ENCODE measurements at regions not wholly inside any gene's neighbourhood (a gene's known extent, or its start where the extent isn't known, plus 50 kb on each side); places are given as distances from the start of the nearest gene placed in this dataset.

DNA sequence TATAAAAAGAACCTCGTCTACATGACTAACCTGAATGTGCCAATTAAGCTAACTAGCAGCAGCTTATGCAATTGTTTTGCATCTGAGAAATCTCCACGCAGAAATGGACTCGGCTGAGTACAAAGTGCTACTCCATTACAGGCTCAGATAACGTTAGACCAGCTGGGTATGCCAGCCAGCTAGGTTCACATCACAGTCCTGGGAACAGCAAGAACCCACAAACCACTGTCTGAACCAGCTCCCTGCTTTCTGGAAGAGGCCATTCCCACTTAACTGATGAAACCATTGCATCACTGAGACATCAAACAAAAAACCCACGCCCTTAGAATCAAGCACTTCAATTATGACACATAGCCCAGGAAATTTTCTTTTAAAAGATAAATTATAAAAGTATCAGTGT lies 202.7 kb downstream of the CYRIA start:
- WGBS (ENCODE audit: extremely low coverage, insufficient read length, low lambda C conversion rate) = no CpG with 5 or more reads among the region's 5 CpGs
- Histone ChIP-seq H3K79me2 (ENCODE audit: insufficient read depth, low read length) (no peaks in the 10 kb centered on the region), H2AK5ac (ENCODE audit: insufficient read length, low read length) (no peak overlapping the region), H2BK15ac (ENCODE audit: low read depth, low read length) (no peak overlapping the region), H4K91ac (ENCODE audit: insufficient read length, low read depth, low read length) (no peak overlapping the region), H3K23ac (ENCODE audit: insufficient read length, low read depth, low read length) (no peak overlapping the region), H4K20me1 (ENCODE audit: control insufficient read depth, insufficient read depth, insufficient read length) (no peaks in the 10 kb centered on the region), H3K27ac (ENCODE audit: insufficient read length, low read depth, low read length) (no peak overlapping the region), H3K27me3 (ENCODE audit: insufficient read depth, low read length) (no peaks in the 10 kb centered on the region), H3K4me1 (ENCODE audit: insufficient read depth, low read length) (no peaks in the 10 kb centered on the region), H2BK120ac (ENCODE audit: low read depth, low read length, poor library complexity, severe bottlenecking) (no peak overlapping the region), H3K56ac (ENCODE audit: insufficient read length, low read depth, low read length) (no peak overlapping the region), H3K14ac (ENCODE audit: insufficient read depth, low read length) (no peak overlapping the region), H3K9me3 (ENCODE audit: control insufficient read depth, low read depth, low read length) (no peaks in the 10 kb centered on the region), H3K79me1 (ENCODE audit: insufficient read depth, low read depth, low read length, poor library complexity, severe bottlenecking) (no peaks in the 10 kb centered on the region), H2BK12ac (ENCODE audit: insufficient read length, low read depth, low read length) (no peak overlapping the region), H2BK20ac (ENCODE audit: low read depth, low read length, poor library complexity, severe bottlenecking) (no peak overlapping the region), H3K4ac (ENCODE audit: low read depth, low read length) (no peak overlapping the region), H2AFZ (ENCODE audit: low read length) (no peak overlapping the region), H4K8ac (replicated peaks; ENCODE audit: insufficient read length, low read depth, low read length) (no peak overlapping the region), H3K4me2 (ENCODE audit: insufficient read depth, insufficient read length, low read length) (no peak overlapping the region), H3K18ac (ENCODE audit: insufficient read length, low read depth, low read length) (no peak overlapping the region), H2BK5ac (ENCODE audit: insufficient read length, low read length) (no peak overlapping the region), H3K23me2 (ENCODE audit: insufficient read length, low read depth, low read length, poor library complexity, severe bottlenecking) (no peaks in the 10 kb centered on the region), H3T11ph (ENCODE audit: low read length) (no peak overlapping the region), H3K9ac (ENCODE audit: extremely low read depth, insufficient read length, low read length) (no peak overlapping the region), H4K5ac (ENCODE audit: insufficient read length, low read depth, low read length) (no peak overlapping the region)
- Mint-ChIP-seq H3K27ac (no peak overlapping the region), H3K4me1 (0 out of 4 replicates have a peak, but pooled peaks cover 3% of the 10 kb centered on the region in 2 experiments), H3K9me3 (no peaks in the 10 kb centered on the region; a peak in 1 of 5 replicates), H3K4me3 (no peak overlapping the region), H3K36me3 (ENCODE audit: insufficient read depth in 1 of 3, low read depth in 3 of 3) (no peaks in the 10 kb centered on the region), H3K27me3 (ENCODE audit: low read depth) (no peaks in the 10 kb centered on the region)
- TF ChIP-seq, protein P1, sequence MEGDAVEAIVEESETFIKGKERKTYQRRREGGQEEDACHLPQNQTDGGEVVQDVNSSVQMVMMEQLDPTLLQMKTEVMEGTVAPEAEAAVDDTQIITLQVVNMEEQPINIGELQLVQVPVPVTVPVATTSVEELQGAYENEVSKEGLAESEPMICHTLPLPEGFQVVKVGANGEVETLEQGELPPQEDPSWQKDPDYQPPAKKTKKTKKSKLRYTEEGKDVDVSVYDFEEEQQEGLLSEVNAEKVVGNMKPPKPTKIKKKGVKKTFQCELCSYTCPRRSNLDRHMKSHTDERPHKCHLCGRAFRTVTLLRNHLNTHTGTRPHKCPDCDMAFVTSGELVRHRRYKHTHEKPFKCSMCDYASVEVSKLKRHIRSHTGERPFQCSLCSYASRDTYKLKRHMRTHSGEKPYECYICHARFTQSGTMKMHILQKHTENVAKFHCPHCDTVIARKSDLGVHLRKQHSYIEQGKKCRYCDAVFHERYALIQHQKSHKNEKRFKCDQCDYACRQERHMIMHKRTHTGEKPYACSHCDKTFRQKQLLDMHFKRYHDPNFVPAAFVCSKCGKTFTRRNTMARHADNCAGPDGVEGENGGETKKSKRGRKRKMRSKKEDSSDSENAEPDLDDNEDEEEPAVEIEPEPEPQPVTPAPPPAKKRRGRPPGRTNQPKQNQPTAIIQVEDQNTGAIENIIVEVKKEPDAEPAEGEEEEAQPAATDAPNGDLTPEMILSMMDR (conservative IDR thresholded peaks at IDR 0.05) = no peak
- DNase-seq = no peak

All from H9 (cell line).